Lower lobe of right lung (tissue), 2 donors: ENCODE measurements at regions not wholly inside any gene's neighbourhood (a gene's known extent, or its start where the extent isn't known, plus 50 kb on each side); places are given as distances from the start of the nearest gene placed in this dataset.

Source experiments
- ATAC-seq, 2 donors: fragments of 200-7000 bp; cut with Tn5 transposase; one replicate each; pipeline ENCODE4 v1.9.1; 2020 to 2022; ENCODE audit warnings: mild to moderate bottlenecking in 2 of 2, moderate library complexity in 2 of 2
- DNase-seq: peaks from one replicate; pipeline ENCODE4 v3.0.0-alpha.2; 2020
- H3K27ac ChIP-seq: fragments of 200-600 bp; one replicate; pipeline ENCODE4 v1.8.0; 2022
- H3K27me3 ChIP-seq: fragments of 200-600 bp; one replicate; pipeline ENCODE4 v1.8.0; 2022; ENCODE audit warnings: low read depth
- H3K36me3 ChIP-seq: fragments of 200-600 bp; one replicate; pipeline ENCODE4 v1.8.0; 2022; ENCODE audit warnings: mild to moderate bottlenecking
- H3K4me1 ChIP-seq: fragments of 200-600 bp; one replicate; pipeline ENCODE4 v1.8.0; 2022
- H3K4me3 ChIP-seq: fragments of 200-600 bp; one replicate; pipeline ENCODE4 v1.8.0; 2022; ENCODE audit warnings: mild to moderate bottlenecking
- H3K9me3 ChIP-seq: fragments of 200-600 bp; one replicate; pipeline ENCODE4 v1.8.0; 2022
- CTCF ChIP-seq: fragments of 200-600 bp; IDR thresholded peaks from one replicate; pipeline ENCODE4 v1.8.0; 2022; ENCODE audit warnings: antibody characterized with exemption, mild to moderate bottlenecking
- intact Hi-C: fragments of 100-400 bp; cut with DNase I; formaldehyde crosslinking; loops from one replicate; pipeline ENCODE4 v1.11.0; 2022
- donor health status: DM: no; HTN: yes; CAD: no; lungs with severe emphysema.

- H3K4me3 ChIP-seq = no peak overlapping the region
- no peak for DNase-seq
- no peaks in the 10 kb centered on the region for H3K4me1 ChIP-seq
- intact Hi-C loops = no loop called here
- TF ChIP-seq CTCF = no peak
- no peaks in the 10 kb centered on the region for H3K9me3 ChIP-seq
- H3K27me3 ChIP-seq = no peaks in the 10 kb centered on the region
- ATAC-seq = no peak
- no peaks in the 10 kb centered on the region for H3K36me3 ChIP-seq
- no peak overlapping the region for H3K27ac ChIP-seq
Observed at GRCh38 chr7:125966278-125967048, 1036.8 kb upstream of the POT1 start.

- DNase-seq (no peak), ATAC-seq (no peak)
- no peaks in the 10 kb centered on the region for H3K9me3 ChIP-seq
- H3K27ac ChIP-seq = no peak overlapping the region
- no peak for TF ChIP-seq CTCF
- no peaks in the 10 kb centered on the region for H3K27me3 ChIP-seq
- no peak overlapping the region for H3K4me3 ChIP-seq
- H3K36me3 ChIP-seq = no peaks in the 10 kb centered on the region
- intact Hi-C loops = no loop called here
- H3K4me1 ChIP-seq = no peaks in the 10 kb centered on the region
Observed at GRCh38 chr7:125934955-125935354, 1005.3 kb upstream of the POT1 start.

DNA sequence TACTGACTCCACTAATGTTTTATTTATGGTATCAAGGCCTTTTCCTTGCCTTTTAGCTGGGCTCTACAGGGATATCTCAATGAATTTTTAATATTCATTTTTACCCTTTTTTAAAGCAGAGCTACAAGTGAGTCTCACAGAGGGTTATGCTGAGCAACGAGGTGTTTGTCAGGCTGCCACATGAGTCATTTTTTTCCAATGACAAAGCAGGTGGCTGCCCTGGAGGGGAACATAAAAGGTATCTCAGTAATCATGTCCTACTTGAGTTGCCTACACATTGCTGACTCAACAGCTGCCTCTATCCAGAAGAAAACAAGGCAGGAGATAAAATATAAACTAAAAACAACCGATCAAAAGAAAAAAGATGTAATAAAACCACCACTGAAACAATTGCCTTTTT, 1004.9 kb upstream of the POT1 start:
- Histone ChIP-seq H3K4me1 (no peaks in the 10 kb centered on the region), H3K9me3 (no peaks in the 10 kb centered on the region), H3K36me3 (no peaks in the 10 kb centered on the region), H3K27me3 (no peaks in the 10 kb centered on the region), H3K4me3 (no peak overlapping the region), H3K27ac (no peak overlapping the region)
- DNase-seq = no peak
- ATAC-seq = no peak
- intact Hi-C loops = no loop called here
- TF ChIP-seq CTCF = no peak

DNA sequence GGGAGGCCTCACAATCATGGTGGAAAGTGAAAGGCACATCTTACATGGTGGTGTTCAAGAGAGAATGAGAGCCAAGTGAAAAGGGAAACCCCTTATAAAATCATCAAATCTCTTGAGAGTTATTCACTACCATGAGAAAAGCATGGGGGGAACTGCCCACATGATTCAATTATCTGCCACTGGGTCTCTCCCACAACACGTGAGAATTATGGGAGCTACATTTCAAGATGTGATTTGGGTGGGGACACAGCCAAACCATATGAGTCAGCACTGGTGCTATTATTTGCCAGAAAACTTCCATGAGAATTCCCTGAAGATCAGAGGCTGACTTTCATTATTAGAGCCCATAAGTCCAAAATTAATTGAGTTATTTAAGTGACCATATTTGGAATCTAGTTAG, 1001.2 kb upstream of the POT1 start:
- no peak overlapping the region for H3K27ac ChIP-seq
- intact Hi-C loops = no loop called here
- no peaks in the 10 kb centered on the region for H3K4me1 ChIP-seq
- H3K4me3 ChIP-seq = no peak overlapping the region
- no peak for DNase-seq
- H3K9me3 ChIP-seq = no peaks in the 10 kb centered on the region
- no peaks in the 10 kb centered on the region for H3K36me3 ChIP-seq
- no peak for ATAC-seq
- TF ChIP-seq CTCF = no peak
- H3K27me3 ChIP-seq = no peaks in the 10 kb centered on the region

GRCh38 chr7:125927556-125927955, 997.9 kb upstream of the POT1 start:
- no peaks in the 10 kb centered on the region for H3K9me3 ChIP-seq
- intact Hi-C loops = no loop called here
- no peak overlapping the region for H3K4me3 ChIP-seq
- TF ChIP-seq CTCF = no peak
- H3K27me3 ChIP-seq = no peaks in the 10 kb centered on the region
- H3K27ac ChIP-seq = no peak overlapping the region
- H3K4me1 ChIP-seq = no peaks in the 10 kb centered on the region
- H3K36me3 ChIP-seq = no peaks in the 10 kb centered on the region
- DNase-seq (no peak), ATAC-seq (no peak)
